ENCODE measurements at regions not wholly inside any gene's neighbourhood (a gene's known extent, or its start where the extent isn't known, plus 50 kb on each side); places are given as distances from the start of the nearest gene placed in this dataset.

- TF ChIP-seq CTCF (IDR thresholded peaks at IDR 0.05 in 4 of 5, conservative IDR thresholded peaks at IDR 0.05 in 1 of 5) = no peak
- no peak for TF ChIP-seq POLR2A (IDR thresholded peaks at IDR 0.05)
These were observed 281.6 kb upstream of the ZMIZ1 start for GRCh38 chr10:78787125-78787524.

Measured in gastrocnemius medialis (tissue), 4 donors.